ENCODE measurements at regions not wholly inside any gene's neighbourhood (a gene's known extent, or its start where the extent isn't known, plus 50 kb on each side); places are given as distances from the start of the nearest gene placed in this dataset.

DNA sequence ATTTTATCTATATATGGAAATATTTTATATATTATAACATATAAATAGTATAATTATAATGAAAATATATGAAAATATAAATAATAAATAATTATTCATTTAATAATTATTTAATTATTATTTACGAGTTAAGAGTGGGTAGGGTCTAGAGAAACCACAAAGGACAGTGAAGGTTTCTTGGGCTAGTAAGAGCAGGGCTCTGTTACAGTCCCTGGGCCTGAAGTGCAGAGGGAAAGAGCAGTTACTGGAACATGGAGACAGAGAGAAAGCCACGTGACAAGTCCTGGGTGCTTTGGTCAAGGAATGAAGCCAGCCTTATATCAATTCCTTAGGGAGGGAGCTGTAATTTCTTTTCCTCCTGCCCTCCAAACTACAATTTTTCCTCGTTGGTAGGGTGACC is 117.2 kb upstream of the OLIG2 start:
- no peaks in the 10 kb centered on the region for H3K36me3 ChIP-seq (ENCODE audit: control insufficient read depth in 1 of 2, insufficient read depth in 2 of 2, low read length in 2 of 2)
- no peaks in the 10 kb centered on the region for H3K4me1 ChIP-seq (ENCODE audit: control insufficient read depth in 1 of 2, insufficient read depth in 2 of 2, low read length in 2 of 2)
- RAD21 ChIA-PET (ENCODE audit: low non-redundant PET in 1 of 2, low total read pairs in 2 of 2, uncharacterized antibody in 2 of 2, unreplicated experiment in 2 of 2), result no interaction called here
- no peaks in the 10 kb centered on the region for H3K9me3 ChIP-seq (ENCODE audit: control insufficient read depth in 1 of 2, insufficient read depth in 1 of 2, low read depth in 1 of 2, low read length in 2 of 2)
- CTCF ChIA-PET, result no interaction called here
- H3K27me3 ChIP-seq (ENCODE audit: insufficient read depth, low read length), result peaks cover 18% of the 10 kb centered on the region
- TF ChIP-seq CTCF (IDR thresholded peaks at IDR 0.05 in 2 of 3, conservative IDR thresholded peaks at IDR 0.05 in 1 of 3; ENCODE audit: borderline replicate concordance in 1 of 3, insufficient read depth in 1 of 3, low read depth in 2 of 3, low read length in 2 of 3) (no peak), SIN3A (IDR thresholded peaks at IDR 0.05; ENCODE audit: low read depth) (no peak), POLR2A (IDR thresholded peaks at IDR 0.05; ENCODE audit: borderline replicate concordance, extremely low read depth, insufficient read depth, insufficient read length) (no peak), JUND (IDR thresholded peaks at IDR 0.05) (no peak), YY1 (IDR thresholded peaks at IDR 0.05; ENCODE audit: extremely low read depth, insufficient replicate concordance, low read depth, low read length) (no peak), EZH2 (IDR thresholded peaks at IDR 0.05) (no peak), ZNF274 (IDR thresholded peaks at IDR 0.05; ENCODE audit: low read depth, low read length) (no peak), CEBPB (IDR thresholded peaks at IDR 0.05; ENCODE audit: low read depth) (no peak), ZFX (IDR thresholded peaks at IDR 0.05) (no peak), EZH2phosphoT487 (IDR thresholded peaks at IDR 0.05; ENCODE audit: borderline replicate concordance) (no peak)
- TF ChIP-seq, protein P1, sequence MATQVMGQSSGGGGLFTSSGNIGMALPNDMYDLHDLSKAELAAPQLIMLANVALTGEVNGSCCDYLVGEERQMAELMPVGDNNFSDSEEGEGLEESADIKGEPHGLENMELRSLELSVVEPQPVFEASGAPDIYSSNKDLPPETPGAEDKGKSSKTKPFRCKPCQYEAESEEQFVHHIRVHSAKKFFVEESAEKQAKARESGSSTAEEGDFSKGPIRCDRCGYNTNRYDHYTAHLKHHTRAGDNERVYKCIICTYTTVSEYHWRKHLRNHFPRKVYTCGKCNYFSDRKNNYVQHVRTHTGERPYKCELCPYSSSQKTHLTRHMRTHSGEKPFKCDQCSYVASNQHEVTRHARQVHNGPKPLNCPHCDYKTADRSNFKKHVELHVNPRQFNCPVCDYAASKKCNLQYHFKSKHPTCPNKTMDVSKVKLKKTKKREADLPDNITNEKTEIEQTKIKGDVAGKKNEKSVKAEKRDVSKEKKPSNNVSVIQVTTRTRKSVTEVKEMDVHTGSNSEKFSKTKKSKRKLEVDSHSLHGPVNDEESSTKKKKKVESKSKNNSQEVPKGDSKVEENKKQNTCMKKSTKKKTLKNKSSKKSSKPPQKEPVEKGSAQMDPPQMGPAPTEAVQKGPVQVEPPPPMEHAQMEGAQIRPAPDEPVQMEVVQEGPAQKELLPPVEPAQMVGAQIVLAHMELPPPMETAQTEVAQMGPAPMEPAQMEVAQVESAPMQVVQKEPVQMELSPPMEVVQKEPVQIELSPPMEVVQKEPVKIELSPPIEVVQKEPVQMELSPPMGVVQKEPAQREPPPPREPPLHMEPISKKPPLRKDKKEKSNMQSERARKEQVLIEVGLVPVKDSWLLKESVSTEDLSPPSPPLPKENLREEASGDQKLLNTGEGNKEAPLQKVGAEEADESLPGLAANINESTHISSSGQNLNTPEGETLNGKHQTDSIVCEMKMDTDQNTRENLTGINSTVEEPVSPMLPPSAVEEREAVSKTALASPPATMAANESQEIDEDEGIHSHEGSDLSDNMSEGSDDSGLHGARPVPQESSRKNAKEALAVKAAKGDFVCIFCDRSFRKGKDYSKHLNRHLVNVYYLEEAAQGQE (IDR thresholded peaks at IDR 0.05; ENCODE audit: low read depth), result no peak
- TF ChIP-seq, protein P2, sequence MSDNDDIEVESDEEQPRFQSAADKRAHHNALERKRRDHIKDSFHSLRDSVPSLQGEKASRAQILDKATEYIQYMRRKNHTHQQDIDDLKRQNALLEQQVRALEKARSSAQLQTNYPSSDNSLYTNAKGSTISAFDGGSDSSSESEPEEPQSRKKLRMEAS (IDR thresholded peaks at IDR 0.05), result no peak
- no peaks in the 10 kb centered on the region for H4K20me1 ChIP-seq (ENCODE audit: insufficient read depth)
- no peak overlapping the region for H3K9ac ChIP-seq (ENCODE audit: low read length)
- H3K27ac ChIP-seq (ENCODE audit: low read depth, low read length), result no peak overlapping the region
- no peak overlapping the region for H3K4me3 ChIP-seq (replicated peaks in 1 of 2; ENCODE audit: low read depth in 1 of 2, low read length in 2 of 2)
- intact Hi-C loops (cut with micrococcal nuclease), result no loop called here
- no peaks in the 10 kb centered on the region for H3K79me2 ChIP-seq (ENCODE audit: insufficient read depth, low read length)
- no TSS peak for BruUV-seq (replicated peaks)
- no peak for DNase-seq (ENCODE audit: low read depth, low spot score)
- H2AFZ ChIP-seq (ENCODE audit: low read depth, low read length, poor library complexity, severe bottlenecking), result no peak overlapping the region
- 0 out of 2 replicates have a peak, but pooled peaks cover 2% of the 10 kb centered on the region for H3K9me2 ChIP-seq (ENCODE audit: insufficient read depth)
- no peak overlapping the region for H3K4me2 ChIP-seq (ENCODE audit: low read length)
- POLR2A ChIA-PET, result no interaction called here
- no peak for ATAC-seq

All from HCT116 (cell line).